ENCODE measurements at regions not wholly inside any gene's neighbourhood (a gene's known extent, or its start where the extent isn't known, plus 50 kb on each side); places are given as distances from the start of the nearest gene placed in this dataset.

GRCh38 chr3:124542214-124542869, 187.9 kb upstream of the UMPS start:
- DNase-seq (ENCODE audit: low spot score) = no peak

- no peak for DNase-seq (ENCODE audit: low spot score)
Observed at GRCh38 chr3:124545891-124546290, 184.4 kb upstream of the UMPS start.

- no peak for DNase-seq (ENCODE audit: low spot score)
Observed at GRCh38 chr3:124552224-124552623, 178.0 kb upstream of the UMPS start.

GRCh38 chr3:124553178-124553577, 177.1 kb upstream of the UMPS start:
- DNase-seq (ENCODE audit: low spot score) = no peak

- no peak for DNase-seq (ENCODE audit: low spot score)
Observed at GRCh38 chr3:124556636-124557035, 173.6 kb upstream of the UMPS start.

- no peak for DNase-seq (ENCODE audit: low spot score)
Observed at GRCh38 chr3:124557433-124558232, 172.6 kb upstream of the UMPS start.

GRCh38 chr3:124558991-124559845, 171.0 kb upstream of the UMPS start:
- peak; percentile 69 for DNase-seq (ENCODE audit: low spot score)

- peak; percentile 88 for DNase-seq (ENCODE audit: low spot score)
Observed at GRCh38 chr3:124559846-124560574, 170.2 kb upstream of the UMPS start.

- DNase-seq (ENCODE audit: low spot score) = no peak
Observed at GRCh38 chr3:124560666-124561215, 169.5 kb upstream of the UMPS start.

- no peak for DNase-seq (ENCODE audit: low spot score)
Observed at GRCh38 chr3:124562769-124563168, 167.5 kb upstream of the UMPS start.

- no peak for DNase-seq (ENCODE audit: low spot score)
Observed at GRCh38 chr3:124563376-124563775, 166.9 kb upstream of the UMPS start.

- DNase-seq (ENCODE audit: low spot score) = peak; percentile 83
Observed at GRCh38 chr3:124565013-124565412, 165.2 kb upstream of the UMPS start.

GRCh38 chr3:124565551-124565950, 164.7 kb upstream of the UMPS start:
- DNase-seq (ENCODE audit: low spot score) = no peak

- DNase-seq (ENCODE audit: low spot score) = no peak
Observed at GRCh38 chr3:124566701-124567100, 163.6 kb upstream of the UMPS start.

- DNase-seq (ENCODE audit: low spot score) = no peak
Observed at GRCh38 chr3:124567179-124567578, 163.1 kb upstream of the UMPS start.

- no peak for DNase-seq (ENCODE audit: low spot score)
Observed at GRCh38 chr3:124569761-124570160, 160.5 kb upstream of the UMPS start.

- no peak for DNase-seq (ENCODE audit: low spot score)
Observed at GRCh38 chr3:124570232-124570631, 160.0 kb upstream of the UMPS start.

- no peak for DNase-seq (ENCODE audit: low spot score)
Observed at GRCh38 chr3:124572851-124573405, 157.3 kb upstream of the UMPS start.

- DNase-seq (ENCODE audit: low spot score) = no peak
Observed at GRCh38 chr3:124574012-124574411, 156.2 kb upstream of the UMPS start.

GRCh38 chr3:124576565-124577493, 153.4 kb upstream of the UMPS start:
- no peak for DNase-seq (ENCODE audit: low spot score)
